Aorta (tissue), 5 donors: ENCODE measurements at regions not wholly inside any gene's neighbourhood (a gene's known extent, or its start where the extent isn't known, plus 50 kb on each side); places are given as distances from the start of the nearest gene placed in this dataset.
A peak's percentile ranks its signal among the peaks of the same experiment; 100 is the strongest.
"Not testable (repeated sequence)": the region's sequence is repeated elsewhere in the genome, so short reads cannot be mapped to it uniquely, and the experiment has no call there.

ENCODE experiments used
- ATAC-seq: fragments of 200-7000 bp; cut with Tn5 transposase; one replicate; pipeline ENCODE4 v1.9.1; 2022; ENCODE audit warnings: moderate library complexity; ENCODE audit not compliant: low FRiP score
- DNase-seq, 2 donors: peaks; one replicate each; pipeline ENCODE4 v3.0.0-alpha.2; 2020
- H3K27ac ChIP-seq, 2 donors: one replicate each; pipeline ENCODE4 v1.5.1; 2013; ENCODE audit warnings: low read length in 2 of 2, mild to moderate bottlenecking in 2 of 2, moderate library complexity in 2 of 2, control low read depth in 1 of 2, inconsistent platforms in 1 of 2, low read depth in 1 of 2
- H3K27me3 ChIP-seq, 2 donors: one replicate each; pipeline ENCODE4 v1.6.1; 2013; ENCODE audit warnings: control low read depth in 1 of 2, low read length in 1 of 2, mild to moderate bottlenecking in 1 of 2, moderate library complexity in 1 of 2; ENCODE audit not compliant: insufficient read depth in 2 of 2, control insufficient read depth in 1 of 2
- H3K36me3 ChIP-seq, 2 donors: one replicate each; pipeline ENCODE4 v1.6.1; 2013; ENCODE audit warnings: control low read depth in 1 of 2, low read length in 1 of 2, mild to moderate bottlenecking in 1 of 2; ENCODE audit not compliant: insufficient read depth in 2 of 2, control insufficient read depth in 1 of 2
- H3K4me1 ChIP-seq, 2 donors: one replicate each; pipeline ENCODE4 v1.6.1; 2013; ENCODE audit warnings: low read length in 2 of 2, control low read depth in 1 of 2, mild to moderate bottlenecking in 1 of 2, moderate library complexity in 1 of 2; ENCODE audit not compliant: insufficient read depth in 2 of 2, control insufficient read depth in 1 of 2
- H3K4me3 ChIP-seq, 2 donors: one replicate each; pipeline ENCODE4 v1.5.1; 2013; ENCODE audit warnings: low read length in 2 of 2, control low read depth in 1 of 2, mild to moderate bottlenecking in 1 of 2
- H3K9me3 ChIP-seq: one replicate; pipeline ENCODE4 v1.6.1; 2013; ENCODE audit warnings: mild to moderate bottlenecking, low read length; ENCODE audit not compliant: control insufficient read depth
- WGBS, 2 donors: extraction: QIAGEN DNeasy Blood & Tissue Kit; methylation state at CpG; one replicate each; pipeline ENCODE4 v1.1.7; 2013; 5-methylcytosine and 5-hydroxymethylcytosine counted together
- intact Hi-C, 2 donors: fragments of 100-400 bp; cut with DNase I; formaldehyde crosslinking; loops; one replicate each; pipeline versions ENCODE4 v1.14.2 to v1.15.0; 2022
- donor health status: healthy with polysubstance abuse.
- donor health status: Bipolar disorder and iron deficiency.
- donor health status: DM: no; HTN: no; CAD: no.
- donor health status: DM: no; HTN: no; CAD: no.
- donor health status: DM: yes; HTN: yes; CAD: no.

GRCh38 chr1:67554204-67554603 is 124.0 kb upstream of the SERBP1 start:
- H3K27ac ChIP-seq, H3K27me3 ChIP-seq, DNase-seq, ATAC-seq, H3K4me3 ChIP-seq, intact Hi-C loops, H3K9me3 ChIP-seq, H3K36me3 ChIP-seq, H3K4me1 ChIP-seq: not testable (repeated sequence)
- WGBS, 2 donors, result 94 to 95% methylated on average over 5 of the region's 5 CpGs

- H3K27me3 ChIP-seq, result no peaks in the 10 kb centered on the region
- 60 to 61% methylated on average over 15 of the region's 15 CpGs for WGBS, 2 donors
- H3K27ac ChIP-seq, result no peak overlapping the region
- no peaks in the 10 kb centered on the region for H3K4me1 ChIP-seq
- no peaks in the 10 kb centered on the region for H3K36me3 ChIP-seq
- no peaks in the 10 kb centered on the region for H3K9me3 ChIP-seq
- DNase-seq, result peak in 1 of 2 donors; percentile 25
- no peak for ATAC-seq
- intact Hi-C loops, result no loop called here
- H3K4me3 ChIP-seq, result no peak overlapping the region
Observed at GRCh38 chr1:67555461-67556296, 125.5 kb upstream of the SERBP1 start.

GRCh38 chr1:67556297-67556900 is 126.2 kb upstream of the SERBP1 start:
- DNase-seq (no peak), ATAC-seq (no peak)
- WGBS, 2 donors, result 49 to 51% methylated on average over 5 of the region's 5 CpGs
- Histone ChIP-seq H3K27me3 (no peaks in the 10 kb centered on the region), H3K36me3 (no peaks in the 10 kb centered on the region), H3K9me3 (no peaks in the 10 kb centered on the region), H3K27ac (no peak overlapping the region), H3K4me1 (no peaks in the 10 kb centered on the region), H3K4me3 (no peak overlapping the region)
- intact Hi-C loops, result no loop called here

GRCh38 chr1:67557696-67558448 is 127.1 kb upstream of the GADD45A start:
- H3K4me3 ChIP-seq, result no peak overlapping the region
- ATAC-seq, result no peak

GRCh38 chr1:67558449-67559193 is 126.4 kb upstream of the GADD45A start:
- DNase-seq, result peak in 1 of 2 donors; percentile 22
- H3K27ac ChIP-seq, result no peak overlapping the region
- no peaks in the 10 kb centered on the region for H3K36me3 ChIP-seq
- 82 to 87% methylated on average over 9 of the region's 9 CpGs for WGBS, 2 donors
- peak; percentile 11 for ATAC-seq
- H3K27me3 ChIP-seq, result no peaks in the 10 kb centered on the region
- H3K4me1 ChIP-seq, result no peaks in the 10 kb centered on the region
- no peaks in the 10 kb centered on the region for H3K9me3 ChIP-seq
- intact Hi-C loops, result no loop called here
- H3K4me3 ChIP-seq, result no peak overlapping the region

More at GRCh38 chr1:67557696-67558448, 127.1 kb upstream of the GADD45A start:
- Histone ChIP-seq H3K27me3 (no peaks in the 10 kb centered on the region), H3K9me3 (no peaks in the 10 kb centered on the region), H3K36me3 (no peaks in the 10 kb centered on the region), H3K27ac (no peak overlapping the region), H3K4me1 (no peaks in the 10 kb centered on the region)
- no peak for DNase-seq
- intact Hi-C loops, result no loop called here
- WGBS, 2 donors, result 89 to 94% methylated on average over 11 of the region's 11 CpGs

- Histone ChIP-seq H3K4me3 (no peak overlapping the region), H3K27me3 (no peaks in the 10 kb centered on the region), H3K4me1 (no peaks in the 10 kb centered on the region), H3K36me3 (no peaks in the 10 kb centered on the region), H3K9me3 (no peaks in the 10 kb centered on the region), H3K27ac (no peak overlapping the region)
- DNase-seq (peak; percentile 79 to 88), ATAC-seq (peak; percentile 74)
- WGBS, 2 donors, result 0 to 6% methylated on average over 16 of the region's 16 CpGs
- intact Hi-C loops, result no loop called here
Observed at GRCh38 chr1:67559222-67559700, 125.7 kb upstream of the GADD45A start.

- intact Hi-C loops, result loop anchor here (2.0 to 5.0 kb wide), 6 partner anchors 52 to 202 kb away; partner anchors contain the start of gene GADD45A (in 2 of the 2)
- H3K27me3 ChIP-seq, result no peaks in the 10 kb centered on the region
- WGBS, 2 donors, result 88 to 89% methylated on average over 10 of the region's 10 CpGs
- DNase-seq, result no peak
- H3K36me3 ChIP-seq, result no peaks in the 10 kb centered on the region
- H3K27ac ChIP-seq, result no peak overlapping the region
- H3K4me1 ChIP-seq, result no peaks in the 10 kb centered on the region
- no peak overlapping the region for H3K4me3 ChIP-seq
- H3K9me3 ChIP-seq, result no peaks in the 10 kb centered on the region
- ATAC-seq, result no peak
Observed at GRCh38 chr1:67560580-67561255, 124.3 kb upstream of the GADD45A start.

GRCh38 chr1:67561704-67562113 is 123.3 kb upstream of the GADD45A start:
- Histone ChIP-seq H3K4me1 (no peaks in the 10 kb centered on the region), H3K36me3 (no peaks in the 10 kb centered on the region), H3K27me3 (no peaks in the 10 kb centered on the region), H3K9me3 (no peaks in the 10 kb centered on the region), H3K4me3 (no peak overlapping the region), H3K27ac (no peak overlapping the region)
- intact Hi-C loops, result loop anchor here (2.0 to 5.0 kb wide), 6 partner anchors 51 to 201 kb away; partner anchors contain the start of gene GADD45A (in 2 of the 2)
- WGBS, 2 donors, result 3 to 4% methylated on average over 4 of the region's 4 CpGs
- DNase-seq (peak; percentile 95 to 97), ATAC-seq (peak; percentile 80)
